ENCODE measurements at regions not wholly inside any gene's neighbourhood (a gene's known extent, or its start where the extent isn't known, plus 50 kb on each side); places are given as distances from the start of the nearest gene placed in this dataset.

GRCh38 chr7:54932818-54933543 lies 85.8 kb upstream of the EGFR start:
- H3K4me3 ChIP-seq (ENCODE audit: low read depth, low read length): peak overlapping the region; percentile 54
- TF ChIP-seq, protein P1, sequence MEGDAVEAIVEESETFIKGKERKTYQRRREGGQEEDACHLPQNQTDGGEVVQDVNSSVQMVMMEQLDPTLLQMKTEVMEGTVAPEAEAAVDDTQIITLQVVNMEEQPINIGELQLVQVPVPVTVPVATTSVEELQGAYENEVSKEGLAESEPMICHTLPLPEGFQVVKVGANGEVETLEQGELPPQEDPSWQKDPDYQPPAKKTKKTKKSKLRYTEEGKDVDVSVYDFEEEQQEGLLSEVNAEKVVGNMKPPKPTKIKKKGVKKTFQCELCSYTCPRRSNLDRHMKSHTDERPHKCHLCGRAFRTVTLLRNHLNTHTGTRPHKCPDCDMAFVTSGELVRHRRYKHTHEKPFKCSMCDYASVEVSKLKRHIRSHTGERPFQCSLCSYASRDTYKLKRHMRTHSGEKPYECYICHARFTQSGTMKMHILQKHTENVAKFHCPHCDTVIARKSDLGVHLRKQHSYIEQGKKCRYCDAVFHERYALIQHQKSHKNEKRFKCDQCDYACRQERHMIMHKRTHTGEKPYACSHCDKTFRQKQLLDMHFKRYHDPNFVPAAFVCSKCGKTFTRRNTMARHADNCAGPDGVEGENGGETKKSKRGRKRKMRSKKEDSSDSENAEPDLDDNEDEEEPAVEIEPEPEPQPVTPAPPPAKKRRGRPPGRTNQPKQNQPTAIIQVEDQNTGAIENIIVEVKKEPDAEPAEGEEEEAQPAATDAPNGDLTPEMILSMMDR (IDR thresholded peaks at IDR 0.05; ENCODE audit: low read depth, low read length, missing control alignments): no peak
- peak overlapping the region; percentile 23 for H3K27ac ChIP-seq

DNA sequence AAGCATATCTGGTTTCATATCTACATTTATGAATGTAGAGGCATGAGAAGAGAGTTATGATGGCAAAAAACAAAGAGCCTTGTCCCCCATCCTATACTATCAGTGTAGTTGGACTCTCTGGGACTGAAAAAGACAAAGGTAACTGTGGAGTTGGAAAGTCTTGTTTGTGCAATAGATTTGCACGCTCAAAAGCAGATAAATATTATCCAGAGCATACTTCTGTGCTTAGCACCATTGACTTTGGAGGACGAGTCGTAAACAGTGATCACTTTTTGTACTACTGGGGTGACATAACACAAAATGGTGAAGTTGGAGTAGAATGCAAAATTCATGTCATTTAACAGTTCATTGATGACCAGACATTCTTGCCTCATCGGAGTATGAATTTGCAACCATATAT lies 85.2 kb upstream of the EGFR start:
- Histone ChIP-seq H3K27me3 (replicated peaks) (no peaks in the 10 kb centered on the region), H3K27ac (no peak overlapping the region), H3K36me3 (replicated peaks) (no peaks in the 10 kb centered on the region), H3K4me3 (ENCODE audit: low read depth, low read length) (peak overlapping the region; percentile 54)
- TF ChIP-seq, protein P1 (IDR thresholded peaks at IDR 0.05; ENCODE audit: low read depth, low read length, missing control alignments): no peak
- in situ Hi-C loops (cut with HindIII; ENCODE audit: low pct_ligation_motif_present, low sequenced_read_pairs): no loop called here
- DNase-seq: no peak

More at GRCh38 chr7:54932818-54933543, 85.8 kb upstream of the EGFR start:
- DNase-seq: peak; percentile 57
- Histone ChIP-seq H3K27me3 (replicated peaks) (no peaks in the 10 kb centered on the region), H3K36me3 (replicated peaks) (no peaks in the 10 kb centered on the region)
- in situ Hi-C loops (cut with HindIII; ENCODE audit: low pct_ligation_motif_present, low sequenced_read_pairs): no loop called here

GRCh38 chr7:54940748-54941147 lies 78.1 kb upstream of the EGFR start:
- Histone ChIP-seq H3K4me3 (ENCODE audit: low read depth, low read length) (no peak overlapping the region), H3K27me3 (replicated peaks) (no peaks in the 10 kb centered on the region), H3K27ac (no peak overlapping the region), H3K36me3 (replicated peaks) (no peaks in the 10 kb centered on the region)
- DNase-seq: no peak
- in situ Hi-C loops (cut with HindIII; ENCODE audit: low pct_ligation_motif_present, low sequenced_read_pairs): no loop called here
- TF ChIP-seq, protein P1 (IDR thresholded peaks at IDR 0.05; ENCODE audit: low read depth, low read length, missing control alignments): no peak

DNA sequence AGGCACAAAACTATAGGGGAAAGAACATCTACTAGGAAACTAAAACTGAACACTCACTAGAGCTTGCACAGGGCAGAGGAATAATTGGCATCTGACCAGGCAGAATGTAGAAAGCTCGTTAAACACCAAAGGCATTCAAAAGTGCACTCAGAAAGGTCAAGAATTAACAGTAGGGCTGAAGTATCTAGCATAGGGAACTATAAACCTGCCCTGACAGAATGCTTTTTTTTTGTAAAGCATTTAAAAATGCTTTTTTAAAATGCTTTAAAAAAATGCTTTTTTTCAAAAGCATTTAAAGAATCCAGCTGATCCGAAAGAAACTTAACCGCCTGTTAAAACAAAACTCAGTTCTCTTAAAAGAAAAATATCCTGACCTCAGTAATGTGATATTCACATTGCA lies 74.6 kb upstream of the EGFR start:
- DNase-seq: peak; percentile 26
- Histone ChIP-seq H3K36me3 (replicated peaks) (no peaks in the 10 kb centered on the region), H3K27me3 (replicated peaks) (no peaks in the 10 kb centered on the region), H3K27ac (no peak overlapping the region), H3K4me3 (ENCODE audit: low read depth, low read length) (no peak overlapping the region)
- in situ Hi-C loops (cut with HindIII; ENCODE audit: low pct_ligation_motif_present, low sequenced_read_pairs): no loop called here
- TF ChIP-seq, protein P1 (IDR thresholded peaks at IDR 0.05; ENCODE audit: low read depth, low read length, missing control alignments): no peak

GRCh38 chr7:54946271-54946670 lies 72.5 kb upstream of the EGFR start:
- in situ Hi-C loops (cut with HindIII; ENCODE audit: low pct_ligation_motif_present, low sequenced_read_pairs): no loop called here
- no peak overlapping the region for H3K27ac ChIP-seq
- no peak overlapping the region for H3K4me3 ChIP-seq (ENCODE audit: low read depth, low read length)
- no peak for DNase-seq
- no peaks in the 10 kb centered on the region for H3K27me3 ChIP-seq (replicated peaks)
- TF ChIP-seq, protein P1 (IDR thresholded peaks at IDR 0.05; ENCODE audit: low read depth, low read length, missing control alignments): no peak
- H3K36me3 ChIP-seq (replicated peaks): no peaks in the 10 kb centered on the region

DNA sequence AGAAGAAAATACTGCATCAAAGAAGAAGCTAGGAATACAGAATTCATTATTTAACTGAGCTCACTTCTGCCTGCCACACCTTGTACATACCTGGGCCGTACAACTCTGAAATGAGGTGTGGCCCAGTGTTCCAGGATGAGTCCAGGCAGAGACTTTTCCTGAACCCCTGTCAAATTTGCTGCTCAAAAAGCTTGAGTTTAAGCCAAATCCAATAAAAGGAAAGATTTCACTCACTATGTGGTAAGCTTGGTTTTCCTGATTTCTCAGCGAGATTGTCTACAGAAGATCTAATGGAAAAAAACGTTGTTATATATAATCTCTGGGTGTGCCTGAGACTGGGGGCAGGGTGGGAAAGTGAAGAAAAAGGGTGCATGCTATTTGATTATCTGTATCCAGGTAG lies 72.1 kb upstream of the EGFR start:
- TF ChIP-seq, protein P1 (IDR thresholded peaks at IDR 0.05; ENCODE audit: low read depth, low read length, missing control alignments): no peak
- no peak overlapping the region for H3K27ac ChIP-seq
- H3K4me3 ChIP-seq (ENCODE audit: low read depth, low read length): no peak overlapping the region
- in situ Hi-C loops (cut with HindIII; ENCODE audit: low pct_ligation_motif_present, low sequenced_read_pairs): no loop called here
- no peak for DNase-seq
- H3K27me3 ChIP-seq (replicated peaks): no peaks in the 10 kb centered on the region
- H3K36me3 ChIP-seq (replicated peaks): no peaks in the 10 kb centered on the region

Measured in brain microvascular endothelial cell (primary cell).